ENCODE measurements at regions not wholly inside any gene's neighbourhood (a gene's known extent, or its start where the extent isn't known, plus 50 kb on each side); places are given as distances from the start of the nearest gene placed in this dataset.

DNA sequence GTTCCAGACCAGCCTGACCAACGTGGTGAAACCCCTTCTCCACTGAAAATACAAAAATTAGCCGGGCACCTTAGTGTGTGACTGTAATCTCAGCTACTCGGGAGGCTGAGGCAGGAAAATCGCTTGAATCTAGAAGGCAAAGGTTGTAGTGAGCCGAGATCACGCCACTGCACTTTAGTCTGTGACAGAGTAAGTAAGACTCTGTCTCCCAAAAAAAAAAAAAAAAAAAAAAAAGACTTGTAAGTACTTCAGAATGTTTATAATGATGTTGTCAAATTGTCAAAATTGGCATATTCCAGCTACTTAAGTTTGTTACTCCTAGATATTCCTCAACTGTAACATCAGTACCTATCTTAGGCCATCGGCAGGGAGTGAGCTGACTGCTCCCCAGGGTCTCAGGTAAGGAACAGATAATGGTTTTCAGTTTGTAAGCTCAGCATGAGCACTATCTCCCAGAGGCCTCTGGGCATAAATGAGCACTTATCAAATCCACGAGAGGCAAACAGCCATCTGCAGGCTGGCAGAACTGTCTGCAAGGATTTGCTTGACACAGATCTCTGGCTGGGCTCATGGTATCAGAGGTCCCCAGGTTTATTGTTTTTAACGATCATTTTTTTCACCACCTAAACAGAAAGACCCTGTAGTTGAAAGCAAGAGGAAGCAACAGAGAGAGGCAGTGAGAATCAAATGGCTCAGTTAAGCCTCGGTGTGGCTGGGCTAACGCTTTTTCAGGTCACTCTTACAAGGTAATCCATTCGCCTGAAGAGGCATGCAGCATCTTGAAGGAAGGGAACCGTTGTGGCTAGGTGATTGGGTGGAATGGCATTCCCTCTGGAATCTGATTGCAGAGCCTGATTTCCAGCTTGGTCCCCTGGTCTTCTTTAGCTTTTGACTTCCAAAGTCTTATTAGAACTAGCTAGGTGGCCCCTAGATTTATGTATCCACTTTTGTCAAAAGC, 115.9 kb downstream of the LY86 start:
- no peak for ATAC-seq (ENCODE audit: low read depth)
- H3K27ac Mint-ChIP-seq: no peak overlapping the region
- no peaks in the 10 kb centered on the region for H3K9me3 Mint-ChIP-seq
- H3K36me3 Mint-ChIP-seq: no peaks in the 10 kb centered on the region
- H3K4me3 Mint-ChIP-seq: no peak overlapping the region
- no peaks in the 10 kb centered on the region for H3K4me1 Mint-ChIP-seq
- H3K27me3 Mint-ChIP-seq: peaks cover 1% of the 10 kb centered on the region
- no peak for DNase-seq (ENCODE audit: low spot score in 2 of 2)

DNA sequence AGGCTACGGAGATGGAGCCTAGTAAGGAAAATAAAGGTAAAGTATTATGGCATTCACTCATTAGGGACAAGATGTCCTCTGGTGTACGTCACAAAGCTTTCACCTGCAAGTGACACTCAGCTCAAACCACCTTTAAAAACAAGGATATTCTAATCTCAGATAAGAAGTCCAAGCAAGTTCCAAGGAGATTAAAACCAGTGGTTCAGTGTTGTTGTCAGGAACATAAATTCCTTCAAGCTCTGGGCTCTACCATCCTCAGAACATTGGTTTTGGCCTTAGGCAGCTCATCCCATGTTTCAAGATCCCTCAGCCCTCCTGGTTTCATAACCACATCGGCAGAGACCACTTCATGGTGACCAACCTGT, 116.5 kb downstream of the LY86 start:
- no peak for DNase-seq (ENCODE audit: low spot score in 2 of 2)
- H3K27ac Mint-ChIP-seq: no peak overlapping the region
- no peak overlapping the region for H3K4me3 Mint-ChIP-seq
- no peak for ATAC-seq (ENCODE audit: low read depth)
- no peaks in the 10 kb centered on the region for H3K36me3 Mint-ChIP-seq
- no peaks in the 10 kb centered on the region for H3K4me1 Mint-ChIP-seq
- H3K27me3 Mint-ChIP-seq: no peaks in the 10 kb centered on the region
- no peaks in the 10 kb centered on the region for H3K9me3 Mint-ChIP-seq

DNA sequence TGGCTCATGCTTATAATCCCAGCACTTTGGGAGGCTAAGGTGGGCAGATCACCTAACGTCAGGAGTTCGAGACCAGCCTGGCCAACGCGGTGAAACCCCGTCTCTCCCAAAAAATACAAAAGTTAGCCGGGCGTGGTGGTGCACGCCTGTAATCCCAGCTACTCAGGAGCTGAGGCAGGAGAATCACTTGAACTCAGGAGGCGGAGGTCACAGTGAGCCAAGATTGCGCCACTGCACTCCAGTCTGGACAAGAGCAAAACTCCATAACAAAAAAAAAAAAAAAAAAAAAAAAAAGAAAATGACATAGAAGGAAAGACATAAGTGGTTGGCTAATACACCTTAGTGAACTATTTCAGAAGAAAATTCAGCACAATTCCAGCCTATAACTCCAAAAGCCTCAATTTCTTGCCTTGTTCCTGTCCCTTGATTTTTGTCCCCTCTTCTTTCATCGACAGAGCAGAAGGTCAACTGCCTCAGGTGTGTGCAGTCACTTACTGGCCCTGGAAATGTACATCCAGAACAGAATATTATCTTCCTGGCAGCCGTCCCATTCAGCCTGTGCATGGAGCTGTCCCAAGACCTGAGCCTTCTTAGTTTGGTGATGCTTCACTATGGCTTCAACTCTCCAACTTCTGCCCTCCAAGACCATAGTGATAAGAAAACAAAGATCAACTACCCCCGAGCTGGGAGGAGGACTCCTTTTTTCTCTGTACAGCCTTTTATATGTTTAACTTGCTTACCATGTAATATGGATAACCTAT, 117.6 kb downstream of the LY86 start:
- H3K4me1 Mint-ChIP-seq: no peaks in the 10 kb centered on the region
- H3K36me3 Mint-ChIP-seq: no peaks in the 10 kb centered on the region
- H3K4me3 Mint-ChIP-seq: no peak overlapping the region
- H3K27ac Mint-ChIP-seq: no peak overlapping the region
- no peaks in the 10 kb centered on the region for H3K27me3 Mint-ChIP-seq
- no peak for ATAC-seq (ENCODE audit: low read depth)
- DNase-seq (ENCODE audit: low spot score in 2 of 2): no peak
- no peaks in the 10 kb centered on the region for H3K9me3 Mint-ChIP-seq

DNA sequence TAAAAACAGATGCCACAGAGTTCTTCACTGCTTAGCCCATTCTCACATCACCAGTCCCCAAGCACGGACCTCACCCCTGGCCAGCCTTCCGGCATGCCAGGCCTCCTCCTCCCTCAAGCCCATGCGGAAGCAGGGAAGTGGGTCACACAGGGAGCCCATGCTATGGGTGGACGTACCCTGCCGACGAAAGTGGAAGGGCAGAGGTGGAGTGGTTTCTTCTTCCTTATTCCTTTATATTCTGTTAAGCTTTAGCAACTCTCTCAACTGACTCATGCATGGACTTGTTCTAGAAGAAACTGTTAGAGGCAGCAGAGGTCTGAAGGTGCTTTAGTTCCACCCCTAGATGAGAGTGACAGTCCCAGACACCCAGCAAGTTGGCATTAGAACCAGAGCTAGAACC, 118.6 kb downstream of the LY86 start:
- no peak for ATAC-seq (ENCODE audit: low read depth)

DNA sequence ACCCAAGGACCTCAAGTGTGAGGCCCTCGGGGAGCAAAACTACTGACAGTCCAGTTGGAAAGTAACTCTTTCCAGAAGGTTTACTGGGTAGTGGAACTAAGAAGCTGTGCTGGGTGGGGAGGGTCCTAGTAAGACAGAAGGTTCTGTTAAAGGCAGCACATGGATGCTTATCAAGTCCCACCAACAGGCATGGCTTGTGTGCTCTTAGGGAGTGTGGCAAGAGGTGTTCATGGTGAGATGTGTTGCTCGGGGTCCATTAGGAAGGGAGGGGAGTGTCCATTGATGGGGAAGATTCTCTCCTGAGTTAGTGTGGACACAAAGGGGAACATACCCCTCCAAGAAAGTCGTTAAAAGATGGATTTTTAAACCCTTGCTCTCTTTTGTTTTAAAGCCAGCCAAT, 120.6 kb downstream of the LY86 start:
- Mint-ChIP-seq H3K27ac (no peak overlapping the region), H3K4me3 (no peak overlapping the region), H3K4me1 (peaks cover 18% of the 10 kb centered on the region), H3K27me3 (peaks cover 3% of the 10 kb centered on the region), H3K9me3 (no peaks in the 10 kb centered on the region), H3K36me3 (no peaks in the 10 kb centered on the region)
- no peak for DNase-seq (ENCODE audit: low spot score in 2 of 2)
- ATAC-seq (ENCODE audit: low read depth): no peak

More for the DNA sequence above, 118.6 kb downstream of the LY86 start:
- H3K4me3 Mint-ChIP-seq: no peak overlapping the region
- H3K27ac Mint-ChIP-seq: no peak overlapping the region
- no peaks in the 10 kb centered on the region for H3K27me3 Mint-ChIP-seq
- no peaks in the 10 kb centered on the region for H3K36me3 Mint-ChIP-seq
- peaks cover 8% of the 10 kb centered on the region for H3K4me1 Mint-ChIP-seq
- H3K9me3 Mint-ChIP-seq: no peaks in the 10 kb centered on the region
- DNase-seq (ENCODE audit: low spot score in 2 of 2): no peak

DNA sequence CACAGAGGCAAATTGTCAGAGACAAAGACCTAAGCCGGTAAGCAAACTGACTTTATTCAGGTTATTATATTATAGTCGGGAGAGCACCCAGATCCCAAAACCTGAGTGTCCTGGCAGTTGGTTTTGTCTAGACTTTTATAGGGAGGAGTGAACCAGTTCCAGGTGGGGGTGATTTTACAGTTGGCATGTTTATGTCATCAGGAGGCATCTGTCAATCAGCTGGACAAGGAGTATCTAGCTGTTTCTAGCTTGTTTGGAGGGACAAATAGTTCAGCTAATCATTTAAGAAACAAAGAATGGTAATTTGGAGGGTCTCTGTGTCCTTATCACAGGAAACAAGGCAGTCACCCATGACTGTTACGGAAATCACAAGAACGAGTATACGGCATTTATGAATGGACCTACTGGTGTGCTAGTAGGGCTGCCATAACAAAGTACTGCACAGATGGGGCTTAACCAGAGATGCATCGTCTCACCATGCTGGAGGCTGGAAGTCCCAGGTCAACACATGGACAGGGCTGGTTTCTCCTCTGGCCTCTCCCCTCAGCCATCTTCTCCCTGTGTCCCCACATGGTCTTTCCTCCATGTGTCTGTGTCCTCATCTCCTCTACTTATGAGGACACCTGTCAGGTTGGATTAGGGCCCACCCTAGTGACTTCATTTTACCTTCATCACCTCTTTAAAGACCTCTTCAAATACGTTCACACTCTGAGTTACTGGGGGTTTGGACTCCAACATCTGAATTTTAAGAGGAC, 122.7 kb downstream of the LY86 start:
- H3K27me3 Mint-ChIP-seq: peaks cover 5% of the 10 kb centered on the region
- ATAC-seq (ENCODE audit: low read depth) (no peak), DNase-seq (ENCODE audit: low spot score in 2 of 2) (no peak)
- peak overlapping the region; percentile 40 for H3K4me3 Mint-ChIP-seq
- no peak overlapping the region for H3K27ac Mint-ChIP-seq
- H3K36me3 Mint-ChIP-seq: no peaks in the 10 kb centered on the region
- peaks cover 18% of the 10 kb centered on the region for H3K4me1 Mint-ChIP-seq
- H3K9me3 Mint-ChIP-seq: no peaks in the 10 kb centered on the region

DNA sequence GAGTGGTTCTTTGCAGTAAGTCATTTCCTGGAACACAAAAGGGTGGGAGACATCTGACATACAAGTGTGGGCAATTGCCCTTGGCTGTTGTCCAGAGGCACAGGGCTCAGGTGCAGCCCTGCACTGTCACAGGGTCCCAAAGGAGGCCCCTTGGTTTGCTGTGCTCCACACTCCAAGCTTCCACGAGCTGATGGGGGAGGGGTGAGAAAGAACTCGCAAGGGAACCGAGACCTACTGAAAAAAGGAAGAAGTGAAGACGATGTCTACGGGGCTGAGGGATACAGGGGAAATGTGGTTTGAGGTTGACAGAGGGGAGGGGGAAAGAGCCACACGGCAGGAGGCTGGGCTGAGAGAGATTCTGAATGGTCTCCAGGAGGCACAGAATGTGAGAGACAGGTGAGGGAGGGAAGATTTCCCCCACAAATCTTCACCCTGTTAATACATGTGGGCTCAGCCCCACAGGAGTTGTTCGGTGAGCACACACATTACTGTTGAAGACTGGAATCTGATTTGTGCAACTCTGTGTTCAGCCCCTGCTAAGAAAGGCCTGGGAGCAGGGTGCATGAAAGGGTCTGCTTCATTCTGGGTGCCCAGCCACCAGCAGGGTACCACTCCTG, 123.4 kb downstream of the LY86 start:
- peak overlapping the region; percentile 40 for H3K4me3 Mint-ChIP-seq
- no peaks in the 10 kb centered on the region for H3K9me3 Mint-ChIP-seq
- DNase-seq (ENCODE audit: low spot score in 2 of 2) (peak; percentile 40 to 43), ATAC-seq (ENCODE audit: low read depth) (peak; percentile 90)
- H3K36me3 Mint-ChIP-seq: no peaks in the 10 kb centered on the region
- H3K4me1 Mint-ChIP-seq: peaks cover 18% of the 10 kb centered on the region
- H3K27ac Mint-ChIP-seq: no peak overlapping the region
- H3K27me3 Mint-ChIP-seq: peaks cover 5% of the 10 kb centered on the region

DNA sequence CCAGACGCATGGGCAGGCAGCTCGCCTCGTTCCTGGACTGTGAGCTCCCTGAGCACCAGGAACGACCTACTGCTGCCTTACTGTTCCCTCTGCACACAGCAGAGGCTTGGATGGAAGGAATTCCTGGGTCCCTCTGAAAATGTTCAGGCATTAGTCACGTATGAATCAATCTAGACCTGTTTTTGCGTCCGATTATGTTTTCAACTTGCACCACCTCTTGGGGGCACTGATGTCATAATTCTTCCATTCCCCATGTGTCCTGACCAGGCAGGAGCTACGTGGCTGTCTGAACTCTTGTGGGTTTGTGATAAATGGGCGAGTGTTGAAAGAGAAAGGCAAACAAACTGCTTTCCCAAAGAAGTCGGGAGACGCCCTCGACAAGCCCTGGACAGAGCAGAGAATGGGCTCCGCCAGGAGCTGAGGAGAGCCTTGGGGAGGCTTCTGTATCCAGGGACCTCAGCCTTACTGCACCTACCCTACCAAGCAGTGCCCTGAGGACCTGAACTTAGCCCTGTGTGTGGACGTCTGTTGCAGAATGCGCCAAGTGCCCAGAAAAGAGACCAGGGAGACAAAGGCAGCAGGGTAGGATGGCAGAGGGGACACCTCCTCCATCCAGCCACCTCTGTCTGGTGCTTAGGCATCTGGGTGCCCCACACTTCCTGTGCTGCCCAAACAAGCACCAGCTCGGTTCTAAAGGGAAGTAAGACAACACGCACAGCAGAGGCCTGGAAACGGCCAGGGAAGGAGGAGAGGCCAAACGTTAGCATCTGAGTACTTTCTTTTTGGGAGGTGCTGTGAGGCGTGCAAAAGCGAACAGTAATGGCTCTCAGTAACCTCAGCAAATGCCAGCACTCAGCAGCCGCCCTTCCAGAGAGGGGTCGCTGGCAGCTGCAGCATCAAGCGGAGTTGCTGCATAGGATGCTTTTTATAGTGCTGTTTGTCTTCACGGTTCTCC, 124.2 kb downstream of the LY86 start:
- Mint-ChIP-seq H3K36me3 (no peaks in the 10 kb centered on the region), H3K4me1 (peaks cover 18% of the 10 kb centered on the region), H3K27ac (no peak overlapping the region), H3K9me3 (no peaks in the 10 kb centered on the region), H3K4me3 (peak overlapping the region; percentile 43), H3K27me3 (peaks cover 5% of the 10 kb centered on the region)
- no peak for DNase-seq (ENCODE audit: low spot score in 2 of 2)
- ATAC-seq (ENCODE audit: low read depth): peak; percentile 51

DNA sequence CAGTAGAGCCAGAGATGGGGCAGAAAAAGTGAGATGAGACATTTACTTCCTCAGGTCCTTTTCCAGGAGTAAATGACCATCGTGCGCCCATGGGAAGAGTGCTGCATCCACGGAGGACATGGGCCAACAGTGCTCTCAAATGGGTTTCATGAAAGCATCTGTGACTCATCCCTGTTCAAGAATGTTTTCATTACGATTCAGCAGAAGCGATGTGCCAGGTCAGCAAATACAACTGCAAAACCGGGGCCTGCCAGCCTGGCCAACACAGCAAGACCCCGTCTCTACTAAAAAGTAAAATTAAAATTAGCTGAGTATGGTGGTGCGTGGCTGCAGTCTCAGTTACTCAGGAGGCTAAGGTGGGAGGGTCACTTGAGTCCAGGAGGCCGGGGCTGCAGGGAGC, 125.1 kb downstream of the LY86 start:
- peaks cover 5% of the 10 kb centered on the region for H3K27me3 Mint-ChIP-seq
- no peak overlapping the region for H3K4me3 Mint-ChIP-seq
- ATAC-seq (ENCODE audit: low read depth): no peak
- H3K4me1 Mint-ChIP-seq: peaks cover 18% of the 10 kb centered on the region
- no peaks in the 10 kb centered on the region for H3K9me3 Mint-ChIP-seq
- DNase-seq (ENCODE audit: low spot score in 2 of 2): no peak
- no peak overlapping the region for H3K27ac Mint-ChIP-seq
- H3K36me3 Mint-ChIP-seq: no peaks in the 10 kb centered on the region

DNA sequence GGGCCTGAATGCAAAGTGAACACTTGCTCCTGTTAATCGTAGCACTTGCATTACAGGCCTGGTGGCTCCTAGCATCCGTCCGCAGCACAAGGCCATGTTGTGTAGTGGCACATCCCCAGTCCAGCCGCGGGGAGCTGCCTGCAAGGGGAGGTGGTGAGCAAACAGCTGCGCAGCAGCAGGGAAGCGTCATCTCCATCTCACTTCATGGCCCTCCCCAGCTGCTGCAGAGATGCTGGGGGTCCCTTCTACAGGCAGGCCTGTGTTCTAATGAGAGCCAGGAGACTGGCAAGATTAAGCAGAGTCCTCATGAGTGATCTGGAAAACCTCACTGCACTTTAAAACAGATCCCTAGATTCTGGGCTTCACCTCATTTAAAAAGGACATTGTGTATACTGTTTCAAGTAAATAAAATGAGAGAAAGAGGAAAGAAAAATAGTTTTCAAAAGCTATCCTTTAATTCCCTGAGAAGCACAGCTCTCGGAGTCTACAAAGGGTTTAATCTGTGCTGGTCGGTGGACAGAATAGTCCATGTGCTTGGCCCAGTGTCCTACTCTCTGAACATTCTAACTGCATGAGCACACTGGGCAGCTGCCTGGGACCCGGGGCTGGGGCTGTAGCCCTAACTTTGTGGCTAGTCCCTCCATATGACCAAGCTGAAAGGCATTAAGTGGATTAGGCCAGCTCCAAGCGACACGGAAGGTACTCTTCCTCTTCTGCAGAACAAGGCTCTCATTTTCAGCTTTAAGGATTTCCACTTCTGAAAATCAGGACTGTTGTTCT, 125.8 kb downstream of the LY86 start:
- Mint-ChIP-seq H3K27ac (no peak overlapping the region), H3K4me1 (peaks cover 18% of the 10 kb centered on the region), H3K36me3 (no peaks in the 10 kb centered on the region), H3K9me3 (no peaks in the 10 kb centered on the region), H3K4me3 (no peak overlapping the region), H3K27me3 (peaks cover 5% of the 10 kb centered on the region)
- ATAC-seq (ENCODE audit: low read depth) (no peak), DNase-seq (ENCODE audit: low spot score in 2 of 2) (no peak)

DNA sequence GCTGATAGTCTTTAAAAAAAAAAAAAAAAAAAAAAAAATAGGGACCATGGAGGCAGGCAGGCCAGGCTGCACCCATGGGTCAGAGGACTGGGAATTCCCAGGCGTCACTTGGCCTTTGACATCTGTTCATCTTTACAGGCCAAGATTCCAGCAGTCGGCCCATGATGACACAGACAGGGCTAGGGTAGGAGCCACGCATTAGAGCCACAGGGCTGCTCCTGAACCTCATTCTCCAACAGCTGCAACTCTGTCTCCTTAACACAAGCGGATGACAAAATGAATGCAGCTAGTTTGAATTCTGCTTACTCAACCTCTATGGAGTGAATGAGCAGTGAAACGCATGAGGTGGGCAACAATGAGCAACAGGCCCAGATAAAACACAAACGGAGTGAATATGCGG, 126.4 kb downstream of the LY86 start:
- H3K4me3 Mint-ChIP-seq: no peak overlapping the region
- no peak overlapping the region for H3K27ac Mint-ChIP-seq
- no peaks in the 10 kb centered on the region for H3K36me3 Mint-ChIP-seq
- DNase-seq (ENCODE audit: low spot score in 2 of 2) (no peak), ATAC-seq (ENCODE audit: low read depth) (no peak)
- no peaks in the 10 kb centered on the region for H3K9me3 Mint-ChIP-seq
- peaks cover 5% of the 10 kb centered on the region for H3K27me3 Mint-ChIP-seq
- H3K4me1 Mint-ChIP-seq: peaks cover 18% of the 10 kb centered on the region

DNA sequence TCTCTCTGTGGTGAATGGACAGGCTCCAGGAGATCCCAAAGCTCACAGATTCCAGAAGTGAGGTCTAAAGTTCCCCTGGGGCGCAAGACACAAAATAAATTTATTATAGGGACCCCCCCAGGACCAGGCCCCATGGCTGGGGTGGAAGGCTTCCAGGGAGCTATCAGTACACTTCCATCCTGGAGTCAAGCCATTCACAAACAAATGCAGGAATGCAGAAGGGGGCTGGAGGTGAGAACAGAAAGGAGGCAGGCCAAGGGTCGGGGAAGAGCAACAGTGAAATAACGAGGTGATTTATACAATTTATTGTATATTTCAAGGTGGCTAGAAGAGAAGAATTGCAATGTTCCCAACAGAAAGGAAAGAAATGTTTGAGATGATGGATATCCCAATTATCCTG, 126.9 kb downstream of the LY86 start:
- H3K4me3 Mint-ChIP-seq: no peak overlapping the region
- H3K9me3 Mint-ChIP-seq: no peaks in the 10 kb centered on the region
- peaks cover 18% of the 10 kb centered on the region for H3K4me1 Mint-ChIP-seq
- H3K27me3 Mint-ChIP-seq: peaks cover 5% of the 10 kb centered on the region
- no peak overlapping the region for H3K27ac Mint-ChIP-seq
- ATAC-seq (ENCODE audit: low read depth) (no peak), DNase-seq (ENCODE audit: low spot score in 2 of 2) (no peak)
- H3K36me3 Mint-ChIP-seq: no peaks in the 10 kb centered on the region

Measured in memory B cell (primary cell).